Lower leg skin (tissue), 4 donors: ENCODE measurements at regions not wholly inside any gene's neighbourhood (a gene's known extent, or its start where the extent isn't known, plus 50 kb on each side); places are given as distances from the start of the nearest gene placed in this dataset.

Experiments used
- DNase-seq, 2 donors: peaks; one replicate each; pipeline ENCODE4 v3.0.0-alpha.2; 2019; ENCODE audit warnings: low spot score in 2 of 2
- H3K4me3 ChIP-seq: fragments of 200-600 bp; sonication (generic); 2 replicates; pipeline ENCODE4 v1.5.1; 2017; ENCODE audit warnings: mild to moderate bottlenecking, low read depth; ENCODE audit not compliant: poor library complexity, severe bottlenecking
- CTCF ChIP-seq, 3 donors: fragments of 450-650 bp; IDR thresholded peaks; one replicate each; pipeline ENCODE4 v1.5.1; 2016; ENCODE audit warnings: antibody characterized with exemption in 3 of 3, mild to moderate bottlenecking in 3 of 3, moderate library complexity in 2 of 3
- POLR2A ChIP-seq, 2 donors: fragments of 450-650 bp; IDR thresholded peaks; one replicate each; pipeline ENCODE4 v1.6.1; 2016 to 2017; ENCODE audit warnings: antibody characterized with exemption in 2 of 2, mild to moderate bottlenecking in 1 of 2, moderate library complexity in 1 of 2
- WGBS, 2 donors: methylation state at CpG; one replicate each; pipeline ENCODE4 v1.1.5; 2018; 5-methylcytosine and 5-hydroxymethylcytosine counted together
- intact Hi-C: fragments of 100-400 bp; cut with DNase I; formaldehyde crosslinking; loops from one replicate; pipeline ENCODE4 v1.15.0; 2023; ENCODE audit warnings: low total_unique reads

GRCh38 chr22:22814666-22815396 is 72.8 kb upstream of the IGLL5 start:
- 90 to 92% methylated on average over 14 of the region's 14 CpGs for WGBS, 2 donors
- H3K4me3 ChIP-seq, result no peak overlapping the region
- TF ChIP-seq POLR2A (IDR thresholded peaks at IDR 0.05) (no peak), CTCF (IDR thresholded peaks at IDR 0.05) (no peak)
- no peak for DNase-seq
- intact Hi-C loops, result no loop called here

GRCh38 chr22:22815397-22816170 is 72.0 kb upstream of the IGLL5 start:
- WGBS, 2 donors, result 70 to 78% methylated on average over 5 of the region's 5 CpGs
- TF ChIP-seq CTCF (IDR thresholded peaks at IDR 0.05) (no peak), POLR2A (IDR thresholded peaks at IDR 0.05) (no peak)
- intact Hi-C loops, result no loop called here
- no peak overlapping the region for H3K4me3 ChIP-seq
- DNase-seq, result no peak

GRCh38 chr22:22816171-22816514 is 71.5 kb upstream of the IGLL5 start:
- TF ChIP-seq CTCF (IDR thresholded peaks at IDR 0.05) (no peak), POLR2A (IDR thresholded peaks at IDR 0.05) (no peak)
- DNase-seq, result no peak
- no peak overlapping the region for H3K4me3 ChIP-seq
- intact Hi-C loops, result no loop called here
- 89 to 91% methylated on average over 6 of the region's 6 CpGs for WGBS, 2 donors

- WGBS, 2 donors, result 73 to 83% methylated on average over 8 of the region's 8 CpGs
- intact Hi-C loops, result no loop called here
Observed at GRCh38 chr22:22816766-22817410, 70.7 kb upstream of the IGLL5 start.

More at GRCh38 chr22:22816766-22817410, 70.7 kb upstream of the IGLL5 start:
- no peak for DNase-seq
- no peak overlapping the region for H3K4me3 ChIP-seq
- TF ChIP-seq CTCF (IDR thresholded peaks at IDR 0.05), result no peak
- TF ChIP-seq POLR2A (IDR thresholded peaks at IDR 0.05), result no peak
